Mammary epithelial cell (primary cell): ENCODE measurements at regions not wholly inside any gene's neighbourhood (a gene's known extent, or its start where the extent isn't known, plus 50 kb on each side); places are given as distances from the start of the nearest gene placed in this dataset.
"Not testable (repeated sequence)": the region's sequence is repeated elsewhere in the genome, so short reads cannot be mapped to it uniquely, and the experiment has no call there.

Source experiments
- EZH2 ChIP-seq: IDR thresholded peaks from 2 replicates; pipeline ENCODE4 v1.6.1; 2012; ENCODE audit warnings: low read length, inconsistent platforms, borderline replicate concordance
- TF ChIP-seq, protein P1 (sequence below), 2 donors: IDR thresholded peaks in 1 of 2; conservative IDR thresholded peaks in 1 of 2; 2 replicates each; pipeline ENCODE4 v1.5.1; 2011 to 2012; ENCODE audit warnings: inconsistent platforms in 2 of 2, low read length in 2 of 2, mild to moderate bottlenecking in 2 of 2, control low read depth in 1 of 2, low read depth in 1 of 2; ENCODE audit not compliant: insufficient read depth in 1 of 2; ENCODE audit errors: extremely low read depth in 1 of 2

DNA sequence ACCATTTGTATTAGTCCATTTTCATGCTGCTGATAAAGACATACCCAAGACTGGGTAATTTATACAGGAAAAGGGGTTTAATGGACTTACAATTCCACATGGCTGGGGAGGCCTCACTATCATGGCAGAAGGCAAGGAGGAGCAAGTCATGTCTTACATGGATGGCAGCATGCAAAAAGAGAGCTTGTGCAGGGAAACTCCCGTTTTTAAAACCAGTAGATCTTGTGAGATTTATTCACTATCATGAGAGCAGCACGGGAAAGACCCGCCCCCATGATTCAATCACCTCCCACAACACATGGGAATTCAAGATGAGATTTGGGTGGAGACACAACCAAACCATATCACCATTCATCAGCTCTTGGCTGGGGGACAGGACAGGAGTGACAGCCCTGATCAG, 189.0 kb downstream of the UACA start:
- TF ChIP-seq, protein P1, sequence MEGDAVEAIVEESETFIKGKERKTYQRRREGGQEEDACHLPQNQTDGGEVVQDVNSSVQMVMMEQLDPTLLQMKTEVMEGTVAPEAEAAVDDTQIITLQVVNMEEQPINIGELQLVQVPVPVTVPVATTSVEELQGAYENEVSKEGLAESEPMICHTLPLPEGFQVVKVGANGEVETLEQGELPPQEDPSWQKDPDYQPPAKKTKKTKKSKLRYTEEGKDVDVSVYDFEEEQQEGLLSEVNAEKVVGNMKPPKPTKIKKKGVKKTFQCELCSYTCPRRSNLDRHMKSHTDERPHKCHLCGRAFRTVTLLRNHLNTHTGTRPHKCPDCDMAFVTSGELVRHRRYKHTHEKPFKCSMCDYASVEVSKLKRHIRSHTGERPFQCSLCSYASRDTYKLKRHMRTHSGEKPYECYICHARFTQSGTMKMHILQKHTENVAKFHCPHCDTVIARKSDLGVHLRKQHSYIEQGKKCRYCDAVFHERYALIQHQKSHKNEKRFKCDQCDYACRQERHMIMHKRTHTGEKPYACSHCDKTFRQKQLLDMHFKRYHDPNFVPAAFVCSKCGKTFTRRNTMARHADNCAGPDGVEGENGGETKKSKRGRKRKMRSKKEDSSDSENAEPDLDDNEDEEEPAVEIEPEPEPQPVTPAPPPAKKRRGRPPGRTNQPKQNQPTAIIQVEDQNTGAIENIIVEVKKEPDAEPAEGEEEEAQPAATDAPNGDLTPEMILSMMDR (conservative IDR thresholded peaks at IDR 0.05 in 1 of 2, IDR thresholded peaks at IDR 0.05 in 1 of 2; ENCODE audit: extremely low read depth in 1 of 2, insufficient read depth in 1 of 2, low read depth in 1 of 2, low read length in 2 of 2), result not testable (repeated sequence)
- not testable (repeated sequence) for TF ChIP-seq EZH2
